Caco-2 (cell line): ENCODE measurements at regions not wholly inside any gene's neighbourhood (a gene's known extent, or its start where the extent isn't known, plus 50 kb on each side); places are given as distances from the start of the nearest gene placed in this dataset.

ENCODE experiments used
- BruUV-seq: library from RNA; stranded (reverse); fragments of 400-500 nt; replicated peaks from 2 replicates; lab custom pipeline; 2021; lab: Mats Ljungman, UMichigan
- CTCF ChIA-PET: fragments of 300-600 bp; sonication (Branson Sonifier 250); formaldehyde crosslinking; loops from one replicate; lab custom pipeline; 2022; ENCODE audit warnings: antibody characterized with exemption; lab: Charles Lee
- POLR2A ChIA-PET: fragments of 300-600 bp; sonication (Branson Sonifier 250); formaldehyde crosslinking; loops from one replicate; lab custom pipeline; 2022; ENCODE audit warnings: antibody characterized with exemption; lab: Charles Lee
- DNase-seq, 2 experiments: peaks; one replicate each; pipeline versions ENCODE4 v3.0.0 to v3.0.0-alpha.2; 2020 to 2022
- H3K27me3 ChIP-seq: replicated peaks from 2 replicates; pipeline ENCODE4 v1.6.0; 2011; ENCODE audit warnings: low read length; ENCODE audit not compliant: control insufficient read depth, insufficient read depth
- H3K36me3 ChIP-seq: 2 replicates; pipeline ENCODE4 v1.5.1; 2011; ENCODE audit warnings: low read length; ENCODE audit not compliant: control insufficient read depth, insufficient read depth
- H3K4me1 ChIP-seq: fragments of 250-450 bp; sonication (Bioruptor Pico); 2 replicates; pipeline ENCODE4 v1.5.1; 2020; ENCODE audit warnings: mild to moderate bottlenecking
- H3K4me3 ChIP-seq: 2 replicates; pipeline ENCODE4 v1.5.1; 2011; ENCODE audit warnings: low read depth, mild to moderate bottlenecking, control low read depth, low read length
- H3K9me3 ChIP-seq: fragments of 250-450 bp; sonication (Bioruptor Pico); 2 replicates; pipeline ENCODE4 v1.5.1; 2020; ENCODE audit warnings: mild to moderate bottlenecking, moderate library complexity
- H3K27ac Mint-ChIP-seq: one replicate; pipeline ENCODE4 v1.8.0; 2022; ENCODE audit warnings: mixed read lengths; ENCODE audit not compliant: unreplicated experiment
- H3K27me3 Mint-ChIP-seq: one replicate; pipeline ENCODE4 v1.8.0; 2022; ENCODE audit warnings: mixed read lengths; ENCODE audit not compliant: insufficient read depth, unreplicated experiment
- H3K36me3 Mint-ChIP-seq: one replicate; pipeline ENCODE4 v1.8.0; 2022; ENCODE audit warnings: mild to moderate bottlenecking, mixed read lengths; ENCODE audit not compliant: insufficient read depth, unreplicated experiment
- H3K4me1 Mint-ChIP-seq: one replicate; pipeline ENCODE4 v1.8.0; 2022; ENCODE audit warnings: low read depth, mixed read lengths; ENCODE audit not compliant: unreplicated experiment
- H3K4me3 Mint-ChIP-seq: one replicate; pipeline ENCODE4 v1.8.0; 2022; ENCODE audit warnings: mild to moderate bottlenecking, moderate library complexity, mixed read lengths; ENCODE audit not compliant: unreplicated experiment
- H3K9me3 Mint-ChIP-seq: one replicate; pipeline ENCODE4 v1.8.0; 2022; ENCODE audit warnings: mixed read lengths; ENCODE audit not compliant: unreplicated experiment
- CTCF ChIP-seq, 2 experiments: fragments of 200-600 bp in 1 of 2; IDR thresholded peaks; 1 replicate in 1 of 2; 2 replicates in 1 of 2; pipeline versions ENCODE4 v1.5.1 to v1.8.0; 2011 to 2022; ENCODE audit warnings: antibody characterized with exemption in 1 of 2, control low read depth in 1 of 2, inconsistent platforms in 1 of 2, low read depth in 1 of 2, low read length in 1 of 2, mild to moderate bottlenecking in 1 of 2, moderate library complexity in 1 of 2; ENCODE audit not compliant: insufficient read depth in 1 of 2, severe bottlenecking in 1 of 2, unreplicated experiment in 1 of 2
- intact Hi-C: fragments of 100-400 bp; cut with micrococcal nuclease; formaldehyde crosslinking; loops from one replicate; pipeline ENCODE4 v1.10.0; 2022; ENCODE audit not compliant: unreplicated experiment

- Mint-ChIP-seq H3K9me3 (no peaks in the 10 kb centered on the region), H3K36me3 (no peaks in the 10 kb centered on the region), H3K4me3 (no peak overlapping the region), H3K4me1 (peaks cover 16% of the 10 kb centered on the region), H3K27me3 (no peaks in the 10 kb centered on the region), H3K27ac (no peak overlapping the region)
- H3K27me3 ChIP-seq, result no peaks in the 10 kb centered on the region
- no TSS peak for BruUV-seq
- CTCF ChIA-PET, result no interaction called here
- no peaks in the 10 kb centered on the region for H3K36me3 ChIP-seq
- DNase-seq, result no peak
- POLR2A ChIA-PET, result no interaction called here
- peaks cover 24% of the 10 kb centered on the region for H3K4me1 ChIP-seq
- intact Hi-C loops, result loop anchor here (5.0 kb wide), 1 partner anchor 73 kb away; no protein-coding TSS in a partner anchor
- no peaks in the 10 kb centered on the region for H3K9me3 ChIP-seq
- no peak for TF ChIP-seq CTCF (IDR thresholded peaks at IDR 0.05; ENCODE audit: insufficient read depth in 1 of 2, low read depth in 1 of 2, low read length in 1 of 2, severe bottlenecking in 1 of 2, unreplicated experiment in 1 of 2)
- no peak overlapping the region for H3K4me3 ChIP-seq
Observed at GRCh38 chr4:24640366-24640765, 56.0 kb upstream of the DHX15 start.

GRCh38 chr4:24642981-24643547 lies 58.7 kb upstream of the DHX15 start:
- ChIA-PET POLR2A (no interaction called here), CTCF (interaction anchor here (1.5 kb wide), 1 partner anchor 45 kb away, joined by 4 read pairs; no protein-coding TSS in a partner anchor)
- Histone ChIP-seq H3K36me3 (no peaks in the 10 kb centered on the region), H3K9me3 (no peaks in the 10 kb centered on the region), H3K27me3 (no peaks in the 10 kb centered on the region), H3K4me1 (peaks cover 24% of the 10 kb centered on the region), H3K4me3 (no peak overlapping the region)
- peak; percentile 69 to 76 for DNase-seq
- Mint-ChIP-seq H3K36me3 (no peaks in the 10 kb centered on the region), H3K27me3 (no peaks in the 10 kb centered on the region), H3K4me3 (peak overlapping the region; percentile 39), H3K27ac (peak overlapping the region; percentile 69), H3K9me3 (no peaks in the 10 kb centered on the region), H3K4me1 (peaks cover 16% of the 10 kb centered on the region)
- intact Hi-C loops, result loop anchor here (1.0 to 5.0 kb wide), 5 partner anchors 13 to 121 kb away; partner anchors contain the start of gene DHX15
- TF ChIP-seq CTCF (IDR thresholded peaks at IDR 0.05; ENCODE audit: insufficient read depth in 1 of 2, low read depth in 1 of 2, low read length in 1 of 2, severe bottlenecking in 1 of 2, unreplicated experiment in 1 of 2), result no peak
- no TSS peak for BruUV-seq

- no peaks in the 10 kb centered on the region for H3K27me3 ChIP-seq
Observed at GRCh38 chr4:24643774-24644520, 59.6 kb upstream of the DHX15 start.

More at GRCh38 chr4:24643774-24644520, 59.6 kb upstream of the DHX15 start:
- CTCF ChIA-PET, result interaction anchor here (1.5 kb wide), 1 partner anchor 46 kb away, joined by 4 read pairs; no protein-coding TSS in a partner anchor
- H3K4me1 Mint-ChIP-seq, result peaks cover 16% of the 10 kb centered on the region
- intact Hi-C loops, result loop anchor here (1.0 to 5.0 kb wide), 5 partner anchors 12 to 120 kb away; partner anchors contain the start of gene DHX15
- BruUV-seq, result no TSS peak
- Histone ChIP-seq H3K9me3 (no peaks in the 10 kb centered on the region), H3K36me3 (no peaks in the 10 kb centered on the region), H3K4me1 (peaks cover 24% of the 10 kb centered on the region), H3K4me3 (no peak overlapping the region)
- peak overlapping the region; percentile 69 for H3K27ac Mint-ChIP-seq
- no peaks in the 10 kb centered on the region for H3K36me3 Mint-ChIP-seq
- POLR2A ChIA-PET, result no interaction called here
- DNase-seq, result no peak
- H3K4me3 Mint-ChIP-seq, result peak overlapping the region; percentile 39
- H3K9me3 Mint-ChIP-seq, result no peaks in the 10 kb centered on the region
- TF ChIP-seq CTCF (IDR thresholded peaks at IDR 0.05; ENCODE audit: insufficient read depth in 1 of 2, low read depth in 1 of 2, low read length in 1 of 2, severe bottlenecking in 1 of 2, unreplicated experiment in 1 of 2), result no peak
- no peaks in the 10 kb centered on the region for H3K27me3 Mint-ChIP-seq
